GM13976 (cell line): ENCODE measurements at regions not wholly inside any gene's neighbourhood (a gene's known extent, or its start where the extent isn't known, plus 50 kb on each side); places are given as distances from the start of the nearest gene placed in this dataset.

ENCODE experiments used
- DNase-seq: peaks from one replicate; pipeline ENCODE4 v3.0.0; 2012; ENCODE audit warnings: low spot score
- in situ Hi-C: fragments of 300-500 bp; cut with MboI; formaldehyde crosslinking; loops from one replicate; pipeline ENCODE4 v1.12.0; 2022; ENCODE audit warnings: low sequenced_read_pairs, mixed read lengths, inconsistent platforms; ENCODE audit not compliant: unreplicated experiment
- TF ChIP-seq, protein P1 (sequence below): IDR thresholded peaks from 2 replicates; pipeline ENCODE4 v1.5.1; 2012; ENCODE audit warnings: borderline replicate concordance, mild to moderate bottlenecking; ENCODE audit not compliant: insufficient read depth; ENCODE audit errors: extremely low read depth, missing control alignments, control extremely low read depth

DNA sequence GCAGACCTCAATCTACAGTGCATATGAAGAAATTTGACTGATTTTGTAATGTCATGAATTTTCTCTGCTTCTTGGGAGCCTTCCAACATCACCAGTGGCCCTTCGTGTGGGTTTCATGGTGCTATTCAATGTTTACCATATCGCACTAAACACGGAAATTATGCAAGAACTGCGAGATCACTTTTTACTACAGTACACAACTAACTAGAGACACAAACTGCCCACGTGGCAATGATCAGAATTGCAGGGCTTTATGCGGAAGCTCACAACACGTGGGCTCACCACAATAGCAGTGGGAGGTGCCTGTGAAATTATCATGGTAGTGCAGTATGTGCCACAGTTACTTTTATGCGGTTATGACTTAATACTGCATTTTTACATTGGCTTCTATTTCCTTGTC is 449.7 kb upstream of the KLF6 start:
- DNase-seq: no peak
- in situ Hi-C loops: no loop called here
- TF ChIP-seq, protein P1, sequence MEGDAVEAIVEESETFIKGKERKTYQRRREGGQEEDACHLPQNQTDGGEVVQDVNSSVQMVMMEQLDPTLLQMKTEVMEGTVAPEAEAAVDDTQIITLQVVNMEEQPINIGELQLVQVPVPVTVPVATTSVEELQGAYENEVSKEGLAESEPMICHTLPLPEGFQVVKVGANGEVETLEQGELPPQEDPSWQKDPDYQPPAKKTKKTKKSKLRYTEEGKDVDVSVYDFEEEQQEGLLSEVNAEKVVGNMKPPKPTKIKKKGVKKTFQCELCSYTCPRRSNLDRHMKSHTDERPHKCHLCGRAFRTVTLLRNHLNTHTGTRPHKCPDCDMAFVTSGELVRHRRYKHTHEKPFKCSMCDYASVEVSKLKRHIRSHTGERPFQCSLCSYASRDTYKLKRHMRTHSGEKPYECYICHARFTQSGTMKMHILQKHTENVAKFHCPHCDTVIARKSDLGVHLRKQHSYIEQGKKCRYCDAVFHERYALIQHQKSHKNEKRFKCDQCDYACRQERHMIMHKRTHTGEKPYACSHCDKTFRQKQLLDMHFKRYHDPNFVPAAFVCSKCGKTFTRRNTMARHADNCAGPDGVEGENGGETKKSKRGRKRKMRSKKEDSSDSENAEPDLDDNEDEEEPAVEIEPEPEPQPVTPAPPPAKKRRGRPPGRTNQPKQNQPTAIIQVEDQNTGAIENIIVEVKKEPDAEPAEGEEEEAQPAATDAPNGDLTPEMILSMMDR: no peak

DNA sequence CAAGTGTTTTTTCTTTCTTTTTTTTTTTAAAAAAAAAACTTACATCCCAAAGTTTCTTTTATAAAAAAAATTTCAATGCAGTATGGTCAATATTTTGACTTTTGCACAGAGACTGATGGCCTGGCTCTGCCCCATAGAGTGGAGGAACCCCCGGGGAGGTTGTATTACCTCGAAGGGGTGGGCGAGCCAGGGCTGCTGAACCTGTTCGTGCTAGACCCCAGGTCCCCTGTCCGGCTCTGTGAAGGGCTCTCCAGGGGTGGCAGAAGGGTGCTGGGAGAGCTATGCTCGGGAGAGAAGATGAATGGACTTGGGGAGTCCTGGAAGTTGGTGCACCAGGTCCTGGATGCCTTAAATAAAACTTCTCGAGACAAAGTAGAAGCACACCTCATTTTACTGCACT is 446.4 kb upstream of the KLF6 start:
- TF ChIP-seq, protein P1: no peak
- in situ Hi-C loops: no loop called here
- DNase-seq: no peak

DNA sequence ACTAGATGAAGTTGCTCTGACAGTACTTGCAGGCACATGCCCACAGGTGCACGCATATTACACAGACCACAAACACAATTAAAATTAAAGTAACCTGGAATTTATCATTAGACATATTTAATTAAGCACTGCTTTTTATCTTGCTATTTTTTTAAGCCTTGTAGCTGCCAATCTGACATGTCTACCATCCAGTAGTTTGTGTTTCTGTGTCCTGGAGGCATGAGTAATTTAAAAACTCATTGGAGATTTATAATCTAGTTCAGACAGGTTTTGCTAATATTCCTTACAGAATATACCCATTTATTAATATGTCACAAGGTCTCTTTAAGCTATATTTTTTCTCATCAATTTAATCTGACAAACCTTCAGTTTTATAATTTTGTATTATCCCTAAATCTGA is 445.0 kb upstream of the KLF6 start:
- TF ChIP-seq, protein P1: no peak
- in situ Hi-C loops: no loop called here
- DNase-seq: no peak

DNA sequence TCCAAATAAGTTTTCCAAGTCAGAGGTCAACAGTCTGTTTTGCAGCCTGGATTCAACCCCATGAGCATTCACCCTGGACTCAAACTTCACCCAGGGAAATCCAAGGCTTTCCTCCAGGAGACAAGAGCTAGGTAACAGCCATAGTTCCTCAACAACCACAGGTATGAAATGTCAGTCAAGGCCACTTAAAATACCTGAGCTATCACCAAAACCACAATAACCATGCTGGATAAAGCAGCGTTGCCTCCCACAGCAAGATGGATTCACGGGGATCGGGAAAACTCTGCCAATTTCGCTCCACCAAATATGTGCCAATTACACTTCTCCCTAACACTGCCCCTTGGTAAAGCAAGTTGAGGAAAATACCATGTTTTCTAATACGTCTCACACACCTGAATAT is 444.1 kb upstream of the KLF6 start:
- in situ Hi-C loops: no loop called here
- TF ChIP-seq, protein P1: no peak
- DNase-seq: no peak

DNA sequence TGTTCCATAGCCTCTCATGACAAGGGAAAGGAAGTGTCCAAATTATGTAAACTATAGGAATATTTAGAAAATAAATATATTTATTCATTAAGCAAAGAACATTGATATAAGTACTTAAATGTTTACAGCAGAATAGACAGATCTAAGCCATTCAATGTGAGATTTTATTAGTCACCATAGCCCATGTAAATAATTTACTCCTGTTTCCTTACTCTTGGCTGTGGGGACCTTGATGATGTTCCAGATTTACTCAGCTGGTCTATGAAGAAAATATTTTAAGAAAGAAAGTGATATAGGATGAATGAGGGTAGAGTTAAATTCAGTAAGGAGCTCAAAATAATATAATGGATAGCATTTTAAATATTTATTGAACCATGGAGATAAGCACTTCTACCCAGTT is 442.6 kb upstream of the KLF6 start:
- DNase-seq: no peak

DNA sequence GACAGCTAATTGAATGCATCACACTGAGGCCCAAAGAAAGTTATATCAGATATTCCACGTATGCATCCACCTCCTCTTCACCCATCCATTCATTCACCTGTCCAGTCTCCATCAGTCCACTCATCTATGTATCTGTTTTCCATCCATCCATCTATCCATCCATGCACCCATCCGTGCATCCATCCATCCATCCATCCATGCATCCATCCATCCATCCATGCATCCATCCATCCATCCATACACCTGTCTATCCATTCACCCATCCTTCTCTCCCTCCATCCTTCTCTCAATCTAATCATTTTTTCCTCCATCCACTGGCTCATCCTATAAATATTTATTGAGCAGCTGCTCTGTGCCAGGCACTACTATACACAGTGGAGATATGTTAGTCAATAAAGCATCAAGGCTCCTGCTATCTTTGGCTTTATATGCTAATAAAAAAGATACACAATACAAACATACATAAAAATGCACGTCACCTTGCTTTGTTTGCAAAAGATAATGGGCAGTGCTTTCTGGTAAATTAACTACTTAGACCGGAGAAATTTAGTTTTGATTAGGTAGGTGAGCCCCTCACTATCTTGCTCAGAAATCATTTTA is 442.0 kb upstream of the KLF6 start:
- in situ Hi-C loops: no loop called here
- DNase-seq: no peak
- TF ChIP-seq, protein P1: no peak

More for the DNA sequence above, 442.6 kb upstream of the KLF6 start:
- TF ChIP-seq, protein P1: no peak
- in situ Hi-C loops: no loop called here
